ENCODE measurements at regions not wholly inside any gene's neighbourhood (a gene's known extent, or its start where the extent isn't known, plus 50 kb on each side); places are given as distances from the start of the nearest gene placed in this dataset.
"Not testable (repeated sequence)": the region's sequence is repeated elsewhere in the genome, so short reads cannot be mapped to it uniquely, and the experiment has no call there.

- no peak for DNase-seq
These were observed 350.5 kb upstream of the THBS1 start for GRCh38 chr15:39230205-39230907.

GRCh38 chr15:39230908-39231285 is 350.0 kb upstream of the THBS1 start:
- no peak for DNase-seq

GRCh38 chr15:39232512-39232911 is 348.4 kb upstream of the THBS1 start:
- no peak for DNase-seq

GRCh38 chr15:39235084-39235795 is 345.6 kb upstream of the THBS1 start:
- DNase-seq, result no peak

GRCh38 chr15:39236375-39236774 is 344.5 kb upstream of the THBS1 start:
- DNase-seq, result no peak

- DNase-seq, result no peak
These were observed 342.4 kb upstream of the THBS1 start for GRCh38 chr15:39238443-39238842.

- no peak for DNase-seq
These were observed 341.3 kb upstream of the THBS1 start for GRCh38 chr15:39239562-39239961.

GRCh38 chr15:39242345-39242744 is 338.5 kb upstream of the THBS1 start:
- DNase-seq, result no peak

GRCh38 chr15:39243396-39243795 is 337.5 kb upstream of the THBS1 start:
- DNase-seq, result no peak

- DNase-seq, result no peak
These were observed 336.1 kb upstream of the THBS1 start for GRCh38 chr15:39244776-39245175.

GRCh38 chr15:39246523-39246922 is 334.4 kb upstream of the THBS1 start:
- no peak for DNase-seq

GRCh38 chr15:39247574-39247973 is 333.3 kb upstream of the THBS1 start:
- no peak for DNase-seq

GRCh38 chr15:39248204-39248603 is 332.7 kb upstream of the THBS1 start:
- DNase-seq, result no peak

GRCh38 chr15:39250001-39250400 is 330.9 kb upstream of the THBS1 start:
- DNase-seq, result no peak

GRCh38 chr15:39250460-39251186 is 330.3 kb upstream of the THBS1 start:
- DNase-seq, result no peak

- DNase-seq, result no peak
These were observed 329.3 kb upstream of the THBS1 start for GRCh38 chr15:39251413-39252133.

- DNase-seq, result no peak
These were observed 328.8 kb upstream of the THBS1 start for GRCh38 chr15:39252134-39252470.

- DNase-seq, result no peak
These were observed 327.3 kb upstream of the THBS1 start for GRCh38 chr15:39253552-39253951.

GRCh38 chr15:39254181-39254580 is 326.7 kb upstream of the THBS1 start:
- no peak for DNase-seq

- no peak for DNase-seq
These were observed 325.1 kb upstream of the THBS1 start for GRCh38 chr15:39255760-39256159.

- no peak for DNase-seq
These were observed 320.5 kb upstream of the THBS1 start for GRCh38 chr15:39260391-39260790.

- DNase-seq, result no peak
These were observed 320.1 kb upstream of the THBS1 start for GRCh38 chr15:39260791-39261190.

- not testable (repeated sequence) for DNase-seq
These were observed 319.3 kb upstream of the THBS1 start for GRCh38 chr15:39261397-39262183.

All from NCI-H1436 treated with DMSO at 0.1 percent for 48 hours (cell line).